ENCODE measurements at regions not wholly inside any gene's neighbourhood (a gene's known extent, or its start where the extent isn't known, plus 50 kb on each side); places are given as distances from the start of the nearest gene placed in this dataset.

DNA sequence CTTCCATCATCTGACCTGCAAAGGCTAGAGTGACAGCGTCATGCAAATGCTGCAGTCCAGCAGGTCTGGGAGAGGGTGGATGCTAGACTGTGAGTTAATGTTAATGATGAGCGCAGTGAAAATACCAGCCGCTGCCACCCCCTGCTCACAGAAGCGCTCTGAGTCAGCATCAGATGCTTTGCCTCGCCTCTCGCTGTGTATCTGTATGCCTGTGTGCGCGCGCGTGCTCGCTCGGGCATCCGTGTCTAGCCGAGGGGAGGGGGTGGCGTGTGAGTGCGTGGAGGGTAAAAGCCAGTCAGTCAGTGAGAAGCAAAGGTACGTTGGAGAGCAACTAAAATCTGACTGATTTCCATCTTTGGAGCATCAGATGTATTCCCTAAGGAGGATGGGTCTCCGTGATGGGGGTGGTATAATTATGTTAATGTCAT, 858.7 kb downstream of the USP25 start:
- no peak for TF ChIP-seq CTCF (IDR thresholded peaks at IDR 0.05; ENCODE audit: low read depth, low read length)
- H3K4me3 ChIP-seq (ENCODE audit: low read depth, low read length): peak overlapping the region; percentile 34
- DNase-seq (ENCODE audit: low read depth, low spot score): peak; percentile 81
- in situ Hi-C loops (cut with HindIII; ENCODE audit: low sequenced_read_pairs): no loop called here

GRCh38 chr21:16589006-16589898, 859.5 kb downstream of the USP25 start:
- no peak for DNase-seq (ENCODE audit: low read depth, low spot score)
- H3K4me3 ChIP-seq (ENCODE audit: low read depth, low read length): no peak overlapping the region
- no peak for TF ChIP-seq CTCF (IDR thresholded peaks at IDR 0.05; ENCODE audit: low read depth, low read length)
- in situ Hi-C loops (cut with HindIII; ENCODE audit: low sequenced_read_pairs): no loop called here

- no peak for TF ChIP-seq CTCF (IDR thresholded peaks at IDR 0.05; ENCODE audit: low read depth, low read length)
- H3K4me3 ChIP-seq (ENCODE audit: low read depth, low read length): no peak overlapping the region
- in situ Hi-C loops (cut with HindIII; ENCODE audit: low sequenced_read_pairs): no loop called here
- DNase-seq (ENCODE audit: low read depth, low spot score): no peak
Measured at GRCh38 chr21:16590186-16590585, 860.4 kb downstream of the USP25 start.

GRCh38 chr21:16590641-16591292, 861.0 kb downstream of the USP25 start:
- no peak overlapping the region for H3K4me3 ChIP-seq (ENCODE audit: low read depth, low read length)
- DNase-seq (ENCODE audit: low read depth, low spot score): no peak
- TF ChIP-seq CTCF (IDR thresholded peaks at IDR 0.05; ENCODE audit: low read depth, low read length): no peak
- in situ Hi-C loops (cut with HindIII; ENCODE audit: low sequenced_read_pairs): no loop called here

- in situ Hi-C loops (cut with HindIII; ENCODE audit: low sequenced_read_pairs): no loop called here
- DNase-seq (ENCODE audit: low read depth, low spot score): no peak
- TF ChIP-seq CTCF (IDR thresholded peaks at IDR 0.05; ENCODE audit: low read depth, low read length): no peak
- H3K4me3 ChIP-seq (ENCODE audit: low read depth, low read length): no peak overlapping the region
Measured at GRCh38 chr21:16592381-16592780, 862.6 kb downstream of the USP25 start.

DNA sequence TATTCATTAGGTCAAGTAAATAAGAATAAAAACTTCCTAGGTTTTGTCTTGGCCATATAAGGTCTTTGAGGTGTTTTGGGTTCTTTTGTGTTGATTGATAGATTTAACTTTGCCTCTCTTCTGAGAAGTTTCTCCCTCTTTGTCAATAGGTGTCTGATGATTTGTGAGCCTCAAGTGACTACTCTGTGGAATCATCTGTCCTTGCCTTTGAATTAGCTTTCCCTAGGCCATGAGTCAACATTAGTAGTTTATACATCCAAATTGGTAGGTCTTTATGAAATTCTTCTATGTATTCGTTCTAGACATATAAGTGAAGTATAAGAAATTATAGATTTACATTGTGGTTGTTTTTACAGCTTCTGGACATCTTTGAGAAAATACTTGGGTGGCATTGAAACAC, 864.4 kb downstream of the USP25 start:
- TF ChIP-seq CTCF (IDR thresholded peaks at IDR 0.05; ENCODE audit: low read depth, low read length): no peak
- no peak overlapping the region for H3K4me3 ChIP-seq (ENCODE audit: low read depth, low read length)
- in situ Hi-C loops (cut with HindIII; ENCODE audit: low sequenced_read_pairs): no loop called here
- no peak for DNase-seq (ENCODE audit: low read depth, low spot score)

All from astrocyte of the spinal cord (primary cell).